Fibroblast of the aortic adventitia (primary cell): ENCODE measurements at regions not wholly inside any gene's neighbourhood (a gene's known extent, or its start where the extent isn't known, plus 50 kb on each side); places are given as distances from the start of the nearest gene placed in this dataset.

Experiments
- DNase-seq: peaks from one replicate; pipeline ENCODE4 v3.0.0-alpha.2; 2010; ENCODE audit warnings: low read depth
- H3K4me3 ChIP-seq: 2 replicates; pipeline ENCODE4 v1.5.1; 2011; ENCODE audit warnings: low read depth, mild to moderate bottlenecking, control low read depth, low read length, moderate library complexity
- TF ChIP-seq, protein P1 (sequence below): IDR thresholded peaks from 2 replicates; pipeline ENCODE4 v1.5.1; 2011; ENCODE audit warnings: mild to moderate bottlenecking, low read length, control low read depth, inconsistent platforms; ENCODE audit not compliant: insufficient read depth

- TF ChIP-seq, protein P1, sequence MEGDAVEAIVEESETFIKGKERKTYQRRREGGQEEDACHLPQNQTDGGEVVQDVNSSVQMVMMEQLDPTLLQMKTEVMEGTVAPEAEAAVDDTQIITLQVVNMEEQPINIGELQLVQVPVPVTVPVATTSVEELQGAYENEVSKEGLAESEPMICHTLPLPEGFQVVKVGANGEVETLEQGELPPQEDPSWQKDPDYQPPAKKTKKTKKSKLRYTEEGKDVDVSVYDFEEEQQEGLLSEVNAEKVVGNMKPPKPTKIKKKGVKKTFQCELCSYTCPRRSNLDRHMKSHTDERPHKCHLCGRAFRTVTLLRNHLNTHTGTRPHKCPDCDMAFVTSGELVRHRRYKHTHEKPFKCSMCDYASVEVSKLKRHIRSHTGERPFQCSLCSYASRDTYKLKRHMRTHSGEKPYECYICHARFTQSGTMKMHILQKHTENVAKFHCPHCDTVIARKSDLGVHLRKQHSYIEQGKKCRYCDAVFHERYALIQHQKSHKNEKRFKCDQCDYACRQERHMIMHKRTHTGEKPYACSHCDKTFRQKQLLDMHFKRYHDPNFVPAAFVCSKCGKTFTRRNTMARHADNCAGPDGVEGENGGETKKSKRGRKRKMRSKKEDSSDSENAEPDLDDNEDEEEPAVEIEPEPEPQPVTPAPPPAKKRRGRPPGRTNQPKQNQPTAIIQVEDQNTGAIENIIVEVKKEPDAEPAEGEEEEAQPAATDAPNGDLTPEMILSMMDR, result no peak
- H3K4me3 ChIP-seq, result no peak overlapping the region
- no peak for DNase-seq
Observed at GRCh38 chr11:123299721-123300120, 104.7 kb upstream of the CLMP start.

DNA sequence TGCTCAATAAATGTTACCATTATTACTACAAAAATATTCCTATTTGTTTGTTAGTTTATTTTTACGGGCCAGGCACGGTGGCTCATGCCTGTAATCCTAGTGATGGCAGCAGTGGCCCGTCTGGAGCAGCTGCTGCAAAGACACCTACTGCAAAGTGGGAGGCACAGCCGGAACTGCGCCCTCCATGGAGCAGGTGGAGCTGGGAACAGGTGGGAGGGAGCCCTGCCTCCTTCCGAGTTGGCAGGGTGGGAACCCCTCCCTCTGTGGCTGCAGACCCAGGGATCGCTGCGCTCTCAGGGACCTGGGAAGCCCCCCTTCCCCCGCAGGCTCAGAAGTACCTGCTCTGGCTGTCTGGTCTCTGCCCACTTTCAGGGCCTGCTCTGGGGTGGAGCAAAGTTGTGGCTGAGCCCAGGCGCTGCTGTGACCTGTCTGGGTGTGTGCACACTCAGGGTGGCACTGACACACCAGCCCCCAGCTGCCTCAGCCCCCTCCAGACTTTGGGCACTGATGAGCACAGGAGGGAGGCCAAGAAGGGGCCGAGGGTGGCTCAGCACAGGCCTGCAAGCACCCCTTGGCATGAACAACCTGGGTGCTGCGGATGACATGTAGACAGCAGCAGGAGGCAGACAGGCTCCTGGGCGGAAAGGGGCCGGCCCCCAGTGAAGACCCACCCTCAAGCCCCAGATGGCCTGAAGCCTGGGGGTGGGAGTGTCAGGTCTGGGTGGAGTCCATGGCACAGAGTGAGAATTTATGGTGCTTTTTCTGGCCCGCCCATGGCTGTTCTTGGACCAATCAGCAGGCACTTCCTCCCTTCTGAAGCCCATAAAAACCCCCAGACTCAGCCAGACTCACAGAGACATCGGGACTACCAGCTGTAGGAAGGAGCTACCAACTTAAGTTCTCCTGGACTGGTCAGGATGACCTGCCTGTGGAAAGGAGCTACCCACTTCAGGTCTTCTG, 103.7 kb upstream of the CLMP start:
- DNase-seq, result no peak
- TF ChIP-seq, protein P1, result no peak

DNA sequence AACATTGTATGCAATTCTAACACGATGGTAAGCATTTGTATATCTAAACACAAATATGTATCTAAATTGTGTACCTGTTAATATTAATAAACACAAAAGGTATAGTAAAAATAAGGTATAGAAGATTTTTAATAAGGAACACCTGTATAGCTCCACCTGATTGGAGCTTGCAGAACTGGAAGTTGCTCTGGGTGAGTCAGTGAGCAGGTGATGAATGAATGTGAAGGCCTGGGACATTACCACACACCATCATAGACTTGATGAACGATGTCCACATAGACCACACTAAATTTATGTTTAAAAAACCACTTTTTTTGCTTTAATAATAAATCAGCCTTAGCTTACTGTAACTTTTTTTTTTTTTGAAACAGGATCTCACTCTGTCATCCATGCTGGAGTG, 97.6 kb upstream of the CLMP start:
- no peak overlapping the region for H3K4me3 ChIP-seq
- TF ChIP-seq, protein P1, result no peak
- DNase-seq, result no peak

More for the DNA sequence above, 103.7 kb upstream of the CLMP start:
- no peak overlapping the region for H3K4me3 ChIP-seq

DNA sequence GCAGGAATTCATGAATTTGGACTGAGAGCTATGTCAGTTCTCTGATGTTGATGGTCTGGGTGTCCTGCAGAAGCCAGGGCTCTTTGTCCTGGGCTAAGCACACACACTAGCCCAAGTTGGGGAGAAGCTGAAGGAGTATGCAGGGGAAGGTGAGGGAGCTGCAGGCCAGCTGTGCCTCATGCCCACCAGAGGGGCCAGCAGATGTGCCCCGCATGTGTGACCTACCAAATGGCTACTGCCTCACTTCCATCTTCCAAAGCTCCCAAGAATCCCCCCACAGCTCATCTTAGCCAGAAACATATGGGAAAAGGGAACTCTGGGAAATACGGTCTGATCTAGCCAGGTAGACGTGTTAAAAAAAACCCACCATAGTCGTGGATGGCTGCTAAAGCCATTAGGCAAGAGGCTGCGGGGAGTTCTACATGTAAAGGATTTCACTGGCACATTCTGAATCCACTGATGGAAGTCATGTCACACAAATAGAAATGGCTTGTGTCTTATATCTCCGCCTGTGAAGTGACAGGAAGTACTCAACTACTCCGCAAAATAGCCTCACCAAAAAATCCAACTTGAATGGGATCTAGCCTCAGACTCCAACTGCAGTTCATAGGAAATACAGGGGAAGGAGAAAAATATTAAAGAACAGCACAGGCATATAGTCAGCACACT, 96.3 kb upstream of the CLMP start:
- TF ChIP-seq, protein P1, result no peak
- DNase-seq, result no peak
- no peak overlapping the region for H3K4me3 ChIP-seq

- no peak overlapping the region for H3K4me3 ChIP-seq
- TF ChIP-seq, protein P1, result no peak
- peak; percentile 22 for DNase-seq
Observed at GRCh38 chr11:123286761-123287160, 91.7 kb upstream of the CLMP start.

- no peak overlapping the region for H3K4me3 ChIP-seq
- TF ChIP-seq, protein P1, result no peak
- no peak for DNase-seq
Observed at GRCh38 chr11:123286255-123286654, 91.2 kb upstream of the CLMP start.
